HG03571 (cell line): ENCODE measurements at regions not wholly inside any gene's neighbourhood (a gene's known extent, or its start where the extent isn't known, plus 50 kb on each side); places are given as distances from the start of the nearest gene placed in this dataset.
"Not testable (repeated sequence)": the region's sequence is repeated elsewhere in the genome, so short reads cannot be mapped to it uniquely, and the experiment has no call there.

ENCODE experiments used
- ATAC-seq: cut with Tn5 transposase; IDR thresholded peaks from one replicate; pipeline ENCODE4 v1.9.1; 2021; ENCODE audit not compliant: unreplicated experiment

DNA sequence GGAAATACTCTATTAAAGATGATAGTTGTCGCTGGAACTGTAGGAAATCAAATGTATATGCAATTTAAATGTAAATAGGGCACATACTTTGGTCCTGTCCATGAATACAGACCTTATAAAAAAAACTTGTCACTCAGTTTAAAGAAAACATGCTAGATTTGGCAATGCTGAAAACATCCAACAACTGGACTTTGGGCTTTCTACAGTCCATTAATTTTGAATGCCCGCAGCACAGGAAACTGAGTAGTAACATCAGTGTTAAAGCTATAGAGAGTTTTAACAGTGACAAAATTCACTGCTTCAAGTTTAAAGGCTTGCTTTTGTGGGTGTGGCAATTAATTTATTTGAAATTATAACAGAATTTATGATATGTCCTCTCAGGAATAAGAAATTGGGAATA lies 578.4 kb downstream of the TRIML1 start:
- no peak for ATAC-seq

DNA sequence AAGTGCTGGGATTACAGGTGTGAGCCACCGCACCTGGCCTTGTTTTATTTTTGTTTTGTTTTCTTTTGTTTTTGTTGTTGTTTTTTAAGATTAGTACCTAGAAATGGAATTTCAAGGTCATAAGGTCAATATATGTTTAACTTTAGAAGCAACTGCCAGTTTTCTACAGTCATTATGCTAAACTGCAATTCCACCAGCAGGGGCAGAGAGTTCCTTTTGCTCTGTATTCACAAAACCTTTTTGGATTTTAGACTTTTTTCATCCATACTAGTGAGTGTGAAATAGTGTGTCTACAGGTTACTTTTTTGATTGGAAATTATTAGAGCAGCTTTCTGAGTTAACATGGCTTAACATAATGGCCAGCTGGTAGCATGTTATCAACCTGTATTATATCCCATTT lies 580.6 kb downstream of the TRIML1 start:
- no peak for ATAC-seq

DNA sequence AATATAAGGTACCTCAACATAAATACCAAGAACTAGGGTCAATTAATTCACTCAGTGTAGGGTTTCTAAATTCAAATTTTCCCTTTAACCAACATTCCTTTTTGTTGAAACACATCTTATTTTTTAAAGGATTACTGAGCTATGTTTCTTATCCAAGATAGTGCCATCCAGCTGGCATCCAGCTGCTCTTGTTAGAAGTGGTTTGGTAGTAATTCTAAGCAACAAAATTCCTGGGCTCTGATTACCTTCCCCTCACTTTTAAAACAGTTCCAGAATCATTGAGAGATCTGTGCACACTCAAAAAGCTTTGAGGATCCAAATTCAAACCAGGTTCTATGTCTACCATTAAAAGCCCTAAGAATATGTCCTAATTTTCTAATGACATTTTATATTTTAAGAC lies 583.7 kb downstream of the TRIML1 start:
- no peak for ATAC-seq

DNA sequence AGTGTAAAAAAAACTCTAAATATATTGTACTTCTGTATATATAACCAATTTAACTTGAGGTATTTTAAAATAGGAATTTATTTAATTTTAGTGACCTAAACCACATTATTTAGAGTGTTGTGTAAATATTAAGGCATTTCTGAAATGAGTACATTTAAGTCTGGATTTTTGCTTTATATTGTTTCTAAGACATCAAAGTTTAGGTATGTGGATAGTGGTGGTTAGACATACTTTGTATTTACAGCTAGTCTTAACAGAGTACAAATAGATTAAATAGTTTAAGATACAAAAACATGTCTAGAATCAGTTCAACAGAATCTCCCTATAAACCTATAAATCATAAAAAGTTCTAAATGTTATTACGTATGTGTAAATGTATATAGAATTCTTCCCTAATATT lies 588.5 kb downstream of the TRIML1 start:
- ATAC-seq = no peak

DNA sequence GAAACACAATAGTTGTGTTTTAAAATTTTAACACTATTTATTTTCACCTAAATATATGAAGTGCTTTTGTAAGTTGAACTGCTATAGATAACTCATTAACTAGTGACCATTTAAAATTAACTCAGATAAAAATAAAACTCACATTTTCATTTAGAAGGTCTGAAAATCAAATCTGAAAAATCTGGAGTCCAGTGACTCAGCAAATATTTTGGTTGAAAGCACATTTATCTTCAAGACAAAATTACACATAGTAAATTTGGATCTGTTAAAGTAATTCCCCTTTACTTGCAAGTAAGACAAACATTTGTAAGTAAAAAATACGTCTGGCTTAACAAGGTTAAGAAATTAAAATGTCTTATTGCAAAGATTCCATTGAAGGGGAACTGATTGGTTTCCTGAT lies 589.1 kb downstream of the TRIML1 start:
- ATAC-seq = no peak

DNA sequence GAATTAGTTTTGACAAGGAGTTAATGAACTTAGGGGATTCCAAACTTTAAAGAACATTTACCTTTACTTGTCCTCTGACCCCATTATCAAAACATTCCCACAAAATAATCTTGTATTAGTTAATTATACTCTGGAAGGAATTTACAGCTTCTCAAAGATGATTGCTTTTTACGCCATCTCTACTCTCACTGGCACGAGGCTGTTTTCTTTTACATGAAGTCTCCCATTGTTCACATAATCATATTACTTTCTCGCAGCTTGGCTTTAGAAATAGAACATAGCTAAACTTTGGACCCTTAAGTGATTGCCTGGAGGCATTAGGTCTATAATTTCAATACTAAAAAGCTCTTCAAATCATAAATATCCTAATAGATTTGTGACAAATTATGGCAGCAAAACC lies 592.9 kb downstream of the TRIML1 start:
- no peak for ATAC-seq

DNA sequence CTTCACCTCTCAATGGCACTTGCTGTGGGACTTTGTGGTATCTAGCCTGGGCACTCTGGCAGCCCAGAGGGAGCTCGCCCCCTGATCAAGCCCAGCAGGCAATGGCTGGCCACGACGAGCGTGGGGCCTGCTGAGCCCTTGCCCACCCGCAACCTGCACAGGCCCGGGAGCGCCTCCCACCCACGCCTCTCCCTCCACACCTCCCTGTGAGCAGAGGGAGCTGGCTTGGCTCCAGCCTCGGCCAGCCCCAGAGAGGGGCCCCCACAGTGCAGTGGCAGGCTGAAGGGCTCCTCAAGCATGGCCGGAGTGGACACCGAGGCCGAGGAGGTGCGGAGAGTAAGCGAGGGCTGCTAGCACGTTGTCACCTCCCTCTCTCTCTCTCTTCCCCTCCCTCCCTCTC lies 595.8 kb downstream of the TRIML1 start:
- no peak for ATAC-seq

DNA sequence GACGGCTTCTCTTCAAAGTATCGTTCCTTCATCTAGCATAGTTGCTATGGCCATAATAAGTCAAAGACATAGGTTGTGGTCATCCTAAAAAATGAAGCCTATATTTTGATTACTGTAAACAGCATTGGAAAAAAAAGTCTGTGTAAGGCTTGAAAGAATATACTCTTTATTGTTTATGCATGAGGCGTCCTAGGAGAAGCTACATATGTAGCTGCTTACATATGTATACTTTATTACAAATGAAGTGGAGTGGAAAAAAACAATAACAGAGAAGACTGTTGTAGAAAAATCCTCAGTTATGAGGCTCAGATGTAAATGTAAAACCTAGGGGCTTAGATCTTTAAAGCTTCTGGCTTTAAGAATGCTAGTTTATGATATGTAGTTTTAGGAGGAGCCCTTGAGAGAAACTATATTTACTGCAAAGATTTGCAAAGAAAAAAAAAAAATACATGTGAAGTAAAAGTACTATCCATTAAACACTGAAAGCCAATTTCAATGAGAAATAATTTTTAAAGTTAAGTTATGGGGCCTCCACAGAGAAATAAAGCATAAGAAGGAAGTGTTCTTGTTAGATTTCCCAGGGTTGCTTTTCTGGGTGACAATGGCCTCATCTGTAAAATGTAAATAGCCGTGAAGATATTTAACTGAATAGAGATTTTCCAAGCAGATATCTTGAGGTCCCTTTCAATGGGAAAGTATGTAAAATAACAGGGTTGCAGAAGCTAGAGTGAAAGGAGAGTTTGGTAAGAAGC lies 598.2 kb downstream of the TRIML1 start:
- no peak for ATAC-seq

DNA sequence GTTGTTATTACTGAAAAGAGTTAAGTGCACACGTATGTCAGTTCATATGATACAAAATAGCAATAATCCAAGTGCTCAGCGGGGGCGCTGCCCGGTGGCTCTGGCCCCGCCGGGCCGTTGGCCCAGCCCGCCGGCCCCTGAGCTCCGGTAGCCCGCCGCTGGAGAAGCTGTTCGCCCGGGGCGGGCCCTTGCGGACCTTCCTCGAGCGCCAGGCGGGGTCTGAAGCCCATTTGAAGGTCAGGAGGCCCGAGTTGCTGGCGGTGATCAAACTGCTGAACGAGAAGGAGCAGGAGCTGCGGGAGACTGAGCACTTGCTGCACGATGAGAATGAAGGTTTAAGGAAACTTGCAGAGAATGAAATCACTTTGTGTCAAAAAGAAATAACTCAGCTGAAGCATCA lies 599.0 kb downstream of the TRIML1 start:
- ATAC-seq = not testable (repeated sequence)

DNA sequence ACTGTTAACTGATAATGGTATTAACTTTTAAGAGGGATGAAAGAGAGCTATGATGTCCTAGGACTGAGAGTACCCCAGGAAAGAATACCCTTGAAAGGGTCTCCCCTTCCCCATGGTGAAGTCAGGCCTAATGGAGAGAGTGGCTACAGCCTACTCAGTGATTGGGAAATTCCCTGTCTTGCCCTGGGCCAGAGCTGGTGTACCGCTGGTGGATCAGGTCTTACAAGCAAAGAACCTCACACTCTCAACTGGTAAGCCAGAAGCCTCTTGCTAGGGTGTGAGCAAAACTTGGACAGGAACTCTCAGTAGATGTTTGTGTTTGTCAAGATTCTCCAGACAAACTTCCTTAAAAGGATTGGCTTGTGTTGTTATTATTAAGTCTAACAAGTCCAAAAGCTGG lies 600.9 kb downstream of the TRIML1 start:
- ATAC-seq = not testable (repeated sequence)

DNA sequence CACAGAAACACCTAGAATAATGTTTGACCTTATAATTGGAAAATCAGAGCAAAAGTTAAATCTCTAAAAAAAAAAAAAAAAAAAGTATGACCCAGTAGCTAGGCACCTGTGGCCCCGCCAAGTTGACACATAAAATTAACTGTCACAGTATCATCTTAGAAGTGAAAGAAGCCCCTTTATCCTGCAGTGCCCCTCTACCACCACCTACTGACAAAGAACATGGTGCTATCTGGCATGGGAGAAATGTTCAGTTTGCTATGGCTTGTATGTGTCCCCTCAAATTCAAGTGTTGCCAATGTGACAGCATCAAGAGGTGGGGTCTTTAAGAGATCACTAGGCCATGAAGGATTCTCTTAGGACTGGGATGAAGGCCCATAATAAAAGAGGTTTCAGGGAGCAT lies 601.5 kb downstream of the TRIML1 start:
- ATAC-seq = not testable (repeated sequence)

DNA sequence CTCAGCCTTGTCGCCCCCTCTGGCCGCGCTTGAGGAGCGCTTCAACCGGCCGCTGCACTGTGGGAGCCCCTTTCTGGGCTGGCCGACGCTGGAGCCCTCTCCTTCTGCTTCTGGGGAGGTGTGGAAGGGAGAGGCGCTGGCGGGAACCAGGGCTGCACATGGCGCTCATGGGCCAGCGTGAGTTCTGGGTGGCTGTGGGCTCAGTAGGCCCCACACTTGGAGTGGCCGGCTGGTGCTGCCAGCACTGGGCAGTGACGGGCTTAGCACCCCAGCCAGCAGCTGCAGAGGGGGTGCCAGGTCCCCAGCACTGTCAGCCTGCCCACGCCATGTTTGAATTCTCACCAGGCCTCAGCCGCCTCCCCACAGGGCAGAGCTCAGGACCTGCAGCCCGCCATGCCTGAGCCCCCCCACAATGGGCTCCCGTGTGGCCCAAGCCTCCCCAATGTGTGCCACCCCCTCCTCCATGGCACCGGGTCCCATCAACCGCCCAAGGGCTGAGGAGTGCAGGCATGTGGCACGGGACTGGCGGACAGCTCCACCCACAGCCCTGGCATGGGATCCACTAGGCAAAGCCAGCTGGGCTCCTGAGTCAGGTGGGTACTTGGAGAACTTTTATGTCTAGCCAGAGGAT lies 615.2 kb downstream of the TRIML1 start:
- no peak for ATAC-seq

DNA sequence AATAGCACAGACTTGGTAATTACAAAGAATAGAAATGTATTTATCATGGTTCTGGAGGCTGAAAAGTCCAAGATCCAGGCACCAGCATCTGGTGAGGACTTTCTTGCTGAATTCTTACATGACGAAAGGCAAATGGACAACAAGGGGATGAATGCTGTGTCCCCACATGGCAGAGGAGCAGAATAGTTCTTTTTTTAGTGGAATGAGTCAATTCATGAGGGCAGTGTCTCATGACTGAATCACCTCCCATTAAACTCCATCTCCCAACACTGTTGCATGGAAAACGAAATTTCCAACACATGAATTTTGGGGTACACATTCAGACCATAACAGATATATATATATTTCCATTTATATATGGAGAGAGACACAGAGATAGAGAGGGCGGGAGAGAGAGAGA lies 628.3 kb downstream of the TRIML1 start:
- no peak for ATAC-seq

DNA sequence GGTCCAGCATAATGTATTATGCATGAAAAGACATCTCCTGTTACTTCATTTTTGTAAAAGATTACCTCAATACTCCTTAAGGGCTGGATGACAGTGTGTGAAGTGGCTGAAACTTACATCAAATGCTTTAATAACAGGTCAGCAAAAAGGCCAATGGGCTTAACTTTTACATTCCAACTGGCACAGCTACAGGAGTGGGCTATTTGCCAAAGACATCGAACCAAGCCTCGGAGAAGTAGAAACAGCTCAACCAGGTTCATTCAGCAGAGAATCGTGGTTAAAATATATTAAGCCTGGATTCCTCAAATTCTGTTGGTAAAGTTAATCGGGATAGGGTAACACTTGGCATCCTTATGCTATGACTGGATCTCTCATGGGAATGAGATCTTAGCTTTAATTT lies 639.7 kb downstream of the TRIML1 start:
- no peak for ATAC-seq

DNA sequence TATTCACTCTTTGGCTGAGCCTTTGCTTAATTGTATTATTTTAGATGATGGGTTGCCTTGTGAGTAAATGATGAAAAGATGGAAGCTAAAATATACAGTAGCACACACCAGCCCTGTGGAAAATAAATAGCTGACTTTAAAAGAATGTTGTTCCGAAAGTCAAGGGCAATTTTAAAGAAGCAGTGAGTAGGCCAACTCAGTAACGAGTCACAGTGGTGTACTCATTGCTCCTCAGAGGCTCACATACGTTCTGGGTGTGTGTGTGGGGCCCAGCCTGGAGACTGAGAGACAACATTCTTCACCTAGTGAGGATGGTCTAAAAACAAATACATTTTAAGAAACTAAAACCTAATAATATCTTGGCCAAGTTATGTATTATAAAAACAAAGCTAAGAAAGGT lies 640.3 kb downstream of the TRIML1 start:
- no peak for ATAC-seq

DNA sequence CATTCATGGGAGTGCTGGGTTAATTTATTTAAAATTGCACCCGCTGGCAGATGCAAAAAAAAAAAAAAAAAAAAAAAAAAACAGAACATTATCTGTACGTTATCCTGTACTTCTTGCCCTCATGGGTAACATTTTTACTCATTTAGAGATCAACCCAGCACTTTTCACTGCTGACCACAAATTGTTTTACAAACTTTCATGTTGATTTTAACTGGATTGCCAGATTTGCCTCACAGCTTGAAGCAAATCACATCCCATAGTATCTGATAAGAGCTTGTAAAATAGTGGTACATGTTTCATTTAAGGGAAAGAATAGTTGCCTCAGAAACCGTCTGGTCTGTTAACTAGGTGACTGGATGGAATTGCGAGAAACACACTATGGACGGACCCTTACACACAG lies 640.8 kb downstream of the TRIML1 start:
- no peak for ATAC-seq

DNA sequence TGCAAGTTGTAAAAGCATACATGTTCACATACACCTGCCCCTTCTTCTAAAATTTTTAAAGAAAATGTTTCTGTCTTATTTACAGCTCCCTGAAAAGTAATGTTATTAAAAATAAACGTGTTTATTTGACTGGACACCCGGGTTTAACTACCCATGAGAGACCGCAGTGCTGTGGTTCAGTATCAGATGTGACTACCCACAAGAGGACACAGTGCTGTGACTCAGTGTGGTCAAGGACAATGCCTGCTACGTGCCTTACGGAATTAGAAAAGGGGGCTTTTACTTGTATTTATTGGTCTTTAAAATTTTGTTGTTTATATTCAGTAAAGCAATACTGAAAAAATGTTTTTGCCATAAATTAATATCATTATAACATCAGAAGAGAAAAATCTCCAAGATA lies 641.4 kb downstream of the TRIML1 start:
- ATAC-seq = no peak

DNA sequence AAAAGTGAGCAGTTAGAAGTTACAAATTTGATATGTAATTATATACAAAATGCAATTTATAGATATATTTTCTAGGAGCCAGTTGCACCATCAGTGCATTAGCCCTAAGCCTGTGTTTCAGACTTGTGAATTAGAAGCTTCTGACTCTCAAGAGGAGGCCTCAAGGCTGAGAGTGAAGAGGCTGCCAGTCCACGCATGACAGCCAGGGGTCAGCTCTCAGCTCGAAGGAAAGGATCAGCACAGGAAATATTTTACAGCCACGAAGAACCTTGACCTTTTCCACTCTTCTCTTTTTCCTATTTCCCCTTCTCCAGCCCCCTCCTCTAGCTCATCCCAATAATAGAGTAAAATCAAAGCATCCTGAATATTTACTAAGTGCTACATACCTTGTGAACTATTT lies 642.4 kb downstream of the TRIML1 start:
- no peak for ATAC-seq

DNA sequence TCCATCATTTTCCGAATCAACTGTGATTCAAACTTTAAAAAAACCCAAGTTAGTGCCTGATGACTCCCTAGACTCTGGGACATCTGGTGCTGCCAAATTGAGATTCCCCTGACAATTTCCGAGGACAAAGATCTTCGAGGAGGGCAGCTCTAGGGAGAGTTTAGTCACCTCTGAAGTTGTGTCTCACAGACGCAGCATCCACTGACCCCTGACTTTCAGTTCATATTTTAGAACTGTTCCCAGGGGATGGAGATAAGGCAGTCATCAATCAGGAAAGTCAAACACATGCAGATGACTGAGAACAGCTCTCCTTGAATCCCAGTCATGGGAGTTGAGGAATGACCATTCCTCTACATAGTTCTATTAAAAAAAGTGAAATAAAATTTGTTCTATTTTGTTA lies 643.9 kb downstream of the TRIML1 start:
- no peak for ATAC-seq

DNA sequence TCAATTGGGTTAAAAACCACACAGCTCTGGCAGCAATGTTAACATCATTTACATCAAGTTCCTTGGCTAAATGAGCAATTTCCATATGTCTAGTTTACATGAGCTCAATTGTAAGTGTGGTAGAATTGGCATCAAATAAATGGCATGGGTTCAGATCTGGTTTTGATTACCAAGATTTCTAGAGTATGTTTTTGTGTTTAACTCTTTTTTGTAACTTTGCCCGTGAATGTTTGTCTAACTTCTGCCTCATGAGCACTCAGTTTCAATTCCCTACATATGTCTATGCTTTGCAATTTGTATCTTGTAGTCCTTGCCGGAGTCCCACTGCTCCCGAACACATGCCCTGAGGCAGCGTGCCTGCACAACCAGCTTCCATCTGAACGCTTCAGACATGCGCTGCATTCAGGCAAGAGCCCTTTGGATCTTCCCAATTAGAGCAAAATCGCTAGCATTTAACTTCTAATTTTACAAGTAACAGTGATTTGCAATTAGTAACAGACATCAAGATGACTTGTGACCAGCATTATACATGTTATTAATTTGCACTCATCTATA lies 644.4 kb downstream of the TRIML1 start:
- ATAC-seq = no peak

DNA sequence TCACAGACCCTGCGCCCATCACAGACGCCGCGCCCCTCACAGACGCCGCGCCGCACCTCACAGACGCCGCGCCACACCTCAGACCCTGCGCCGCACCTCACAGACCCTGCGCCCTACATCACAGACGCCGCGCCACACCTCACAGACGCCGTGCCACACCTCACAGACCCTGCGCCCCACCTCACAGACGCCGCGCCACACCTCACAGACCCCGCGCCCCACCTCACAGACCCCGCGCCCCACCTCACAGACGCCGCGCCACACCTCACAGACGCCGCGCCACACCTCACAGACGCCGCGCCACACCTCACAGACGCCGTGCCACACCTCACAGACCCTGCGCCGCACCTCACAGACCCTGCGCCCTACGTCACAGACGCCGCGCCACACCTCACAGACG lies 657.4 kb downstream of the TRIML1 start:
- not testable (repeated sequence) for ATAC-seq

DNA sequence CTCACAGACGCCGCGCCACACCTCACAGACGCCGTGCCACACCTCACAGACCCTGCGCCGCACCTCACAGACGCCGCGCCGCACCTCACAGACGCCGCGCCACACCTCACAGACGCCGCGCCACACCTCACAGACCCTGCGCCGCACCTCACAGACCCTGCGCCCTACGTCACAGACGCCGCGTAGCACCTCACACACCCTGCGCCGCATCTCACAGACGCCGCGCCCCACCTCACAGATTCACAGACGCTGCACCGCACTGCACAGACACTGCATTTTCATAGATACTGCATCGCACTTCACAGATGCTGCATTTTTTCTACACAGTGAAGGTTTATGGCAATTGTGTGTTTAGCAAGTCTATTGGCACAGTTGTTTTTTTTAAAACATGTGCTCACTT lies 657.8 kb downstream of the TRIML1 start:
- ATAC-seq = not testable (repeated sequence)

DNA sequence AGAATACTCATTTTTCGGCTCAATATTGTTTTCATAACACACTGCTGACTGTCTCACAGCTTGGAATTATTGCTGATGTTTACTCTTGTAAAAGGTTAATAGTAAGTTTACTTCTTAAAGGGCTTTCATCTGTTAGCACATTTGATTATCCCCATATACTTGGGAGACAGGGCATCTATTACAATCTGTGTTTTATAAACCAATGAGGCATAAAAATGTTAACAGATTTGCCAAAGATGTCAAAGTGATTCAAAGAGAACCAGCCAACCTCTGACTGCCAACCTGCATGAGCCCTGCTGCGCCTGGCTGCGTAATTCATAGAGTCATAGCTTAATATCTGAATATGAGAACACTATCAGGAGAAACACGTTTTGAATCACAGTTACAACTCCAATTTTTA lies 665.6 kb downstream of the TRIML1 start:
- no peak for ATAC-seq
